Lower leg skin (tissue), 4 donors: ENCODE measurements at regions not wholly inside any gene's neighbourhood (a gene's known extent, or its start where the extent isn't known, plus 50 kb on each side); places are given as distances from the start of the nearest gene placed in this dataset.

Source experiments
- DNase-seq, 2 donors: peaks; one replicate each; pipeline ENCODE4 v3.0.0-alpha.2; 2019; ENCODE audit warnings: low spot score in 2 of 2
- H3K4me3 ChIP-seq: fragments of 200-600 bp; sonication (generic); 2 replicates; pipeline ENCODE4 v1.5.1; 2017; ENCODE audit warnings: mild to moderate bottlenecking, low read depth; ENCODE audit not compliant: poor library complexity, severe bottlenecking
- POLR2A ChIP-seq, 2 donors: fragments of 450-650 bp; IDR thresholded peaks; one replicate each; pipeline ENCODE4 v1.6.1; 2016 to 2017; ENCODE audit warnings: antibody characterized with exemption in 2 of 2, mild to moderate bottlenecking in 1 of 2, moderate library complexity in 1 of 2
- WGBS, 2 donors: methylation state at CpG; one replicate each; pipeline ENCODE4 v1.1.5; 2018; 5-methylcytosine and 5-hydroxymethylcytosine counted together
- intact Hi-C: fragments of 100-400 bp; cut with DNase I; formaldehyde crosslinking; loops from one replicate; pipeline ENCODE4 v1.15.0; 2023; ENCODE audit warnings: low total_unique reads
- TF ChIP-seq, protein P1 (sequence below), 3 donors: fragments of 450-650 bp; IDR thresholded peaks; one replicate each; pipeline ENCODE4 v1.5.1; 2016; ENCODE audit warnings: antibody characterized with exemption in 3 of 3, mild to moderate bottlenecking in 3 of 3, moderate library complexity in 2 of 3

DNA sequence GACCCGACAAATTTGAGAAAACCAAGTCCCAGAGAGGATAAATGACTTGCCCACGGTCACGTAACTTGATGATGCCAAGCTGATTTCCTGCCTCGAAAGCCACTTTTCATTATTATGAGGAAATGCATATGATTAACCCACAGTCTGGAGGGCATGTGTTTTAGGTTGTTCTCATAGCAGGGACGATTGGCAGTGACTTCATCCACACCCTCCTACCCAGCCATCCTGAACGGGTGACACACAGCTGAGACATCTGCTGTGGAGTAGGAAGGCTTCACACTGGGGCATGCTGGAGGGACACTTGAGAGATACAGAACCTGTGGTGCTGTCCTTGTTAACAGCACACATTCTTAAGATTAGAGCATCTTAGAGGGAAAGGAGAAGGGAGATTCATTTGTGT, 65.4 kb upstream of the WDFY2 start:
- intact Hi-C loops = no loop called here
- WGBS, 2 donors = 53 to 60% methylated on average over 6 of the region's 6 CpGs

GRCh38 chr13:51519771-51520216, 64.5 kb upstream of the WDFY2 start:
- 52 to 69% methylated on average over 3 of the region's 3 CpGs for WGBS, 2 donors
- TF ChIP-seq, protein P1, sequence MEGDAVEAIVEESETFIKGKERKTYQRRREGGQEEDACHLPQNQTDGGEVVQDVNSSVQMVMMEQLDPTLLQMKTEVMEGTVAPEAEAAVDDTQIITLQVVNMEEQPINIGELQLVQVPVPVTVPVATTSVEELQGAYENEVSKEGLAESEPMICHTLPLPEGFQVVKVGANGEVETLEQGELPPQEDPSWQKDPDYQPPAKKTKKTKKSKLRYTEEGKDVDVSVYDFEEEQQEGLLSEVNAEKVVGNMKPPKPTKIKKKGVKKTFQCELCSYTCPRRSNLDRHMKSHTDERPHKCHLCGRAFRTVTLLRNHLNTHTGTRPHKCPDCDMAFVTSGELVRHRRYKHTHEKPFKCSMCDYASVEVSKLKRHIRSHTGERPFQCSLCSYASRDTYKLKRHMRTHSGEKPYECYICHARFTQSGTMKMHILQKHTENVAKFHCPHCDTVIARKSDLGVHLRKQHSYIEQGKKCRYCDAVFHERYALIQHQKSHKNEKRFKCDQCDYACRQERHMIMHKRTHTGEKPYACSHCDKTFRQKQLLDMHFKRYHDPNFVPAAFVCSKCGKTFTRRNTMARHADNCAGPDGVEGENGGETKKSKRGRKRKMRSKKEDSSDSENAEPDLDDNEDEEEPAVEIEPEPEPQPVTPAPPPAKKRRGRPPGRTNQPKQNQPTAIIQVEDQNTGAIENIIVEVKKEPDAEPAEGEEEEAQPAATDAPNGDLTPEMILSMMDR (IDR thresholded peaks at IDR 0.05) = no peak
- TF ChIP-seq POLR2A (IDR thresholded peaks at IDR 0.05) = no peak
- intact Hi-C loops = no loop called here

More for the DNA sequence above, 65.4 kb upstream of the WDFY2 start:
- TF ChIP-seq, protein P1 (IDR thresholded peaks at IDR 0.05) = no peak
- TF ChIP-seq POLR2A (IDR thresholded peaks at IDR 0.05) = no peak
- no peak for DNase-seq
- H3K4me3 ChIP-seq = no peak overlapping the region

DNA sequence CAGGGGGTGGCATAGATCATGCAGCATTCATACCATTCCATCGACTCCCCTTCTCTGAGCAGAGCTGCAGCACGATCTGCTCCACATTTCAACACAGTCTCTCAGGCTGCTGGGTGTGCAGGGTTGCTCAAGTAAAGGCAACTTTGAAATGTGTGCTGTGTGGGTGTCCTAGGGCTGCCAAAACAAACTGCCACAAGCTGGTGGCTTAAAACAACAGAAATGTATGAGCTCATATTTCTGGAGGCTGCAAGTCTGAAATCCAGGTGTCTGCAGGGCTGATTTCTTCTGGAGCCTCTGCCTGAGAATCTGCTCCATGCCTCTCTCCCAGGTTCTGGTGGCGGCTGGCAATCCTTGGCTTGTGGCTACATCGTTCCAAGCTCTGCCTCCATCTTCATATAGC, 63.7 kb upstream of the WDFY2 start:
- intact Hi-C loops = no loop called here
- TF ChIP-seq POLR2A (IDR thresholded peaks at IDR 0.05) = no peak
- TF ChIP-seq, protein P1 (IDR thresholded peaks at IDR 0.05) = no peak
- no peak overlapping the region for H3K4me3 ChIP-seq
- no peak for DNase-seq
- WGBS, 2 donors = 80 to 81% methylated on average over 4 of the region's 4 CpGs

More at GRCh38 chr13:51519771-51520216, 64.5 kb upstream of the WDFY2 start:
- DNase-seq = no peak
- H3K4me3 ChIP-seq = no peak overlapping the region

DNA sequence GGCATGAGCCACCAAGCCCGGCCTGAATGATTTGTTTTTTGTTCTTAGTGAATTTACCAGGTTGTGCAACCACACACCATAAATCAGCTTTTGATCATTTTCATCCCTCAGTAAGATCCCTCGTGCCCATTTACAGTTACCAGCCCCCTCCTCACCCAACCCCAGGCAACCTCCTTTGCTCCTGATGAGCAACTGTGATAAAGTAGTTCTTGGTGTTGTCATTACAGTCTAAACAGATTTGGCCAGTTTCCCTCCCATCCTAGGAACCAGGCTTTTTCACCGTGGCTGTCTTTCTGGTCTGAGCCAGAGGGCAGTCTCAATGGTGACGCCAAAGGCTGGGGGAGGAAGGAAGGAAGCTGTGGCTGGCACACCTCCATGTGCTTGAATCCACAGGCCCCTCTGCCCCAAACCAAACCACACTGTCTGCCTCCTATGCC, 61.2 kb upstream of the WDFY2 start:
- peak; percentile 42 to 87 for DNase-seq
- WGBS, 2 donors = 17 to 20% methylated on average over 4 of the region's 4 CpGs
- intact Hi-C loops = no loop called here
- no peak overlapping the region for H3K4me3 ChIP-seq
- TF ChIP-seq, protein P1 (IDR thresholded peaks at IDR 0.05) = no peak
- TF ChIP-seq POLR2A (IDR thresholded peaks at IDR 0.05) = no peak

DNA sequence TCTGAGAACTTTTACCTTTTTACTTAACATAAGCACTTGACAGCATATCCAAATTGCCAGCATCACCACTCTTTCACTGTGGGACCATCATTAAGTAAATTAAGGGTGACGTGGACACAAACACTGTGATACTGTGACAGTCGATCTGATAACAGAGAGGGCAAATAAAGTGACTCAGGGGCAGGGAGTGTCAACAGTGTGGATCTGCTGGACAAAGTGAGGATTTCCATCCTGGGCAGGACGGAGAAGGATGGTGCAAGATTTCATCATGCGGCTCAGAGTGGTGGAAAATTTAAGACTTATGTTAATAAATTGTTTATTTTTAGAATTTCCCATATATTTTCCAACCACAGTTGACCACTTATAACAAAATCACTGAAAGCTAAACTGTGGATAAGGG, 60.0 kb upstream of the WDFY2 start:
- DNase-seq = no peak
- no peak overlapping the region for H3K4me3 ChIP-seq
- 73 to 78% methylated on average over 4 of the region's 4 CpGs for WGBS, 2 donors
- no peak for TF ChIP-seq POLR2A (IDR thresholded peaks at IDR 0.05)
- TF ChIP-seq, protein P1 (IDR thresholded peaks at IDR 0.05) = no peak
- intact Hi-C loops = no loop called here
